Gastroesophageal sphincter (tissue), 4 donors: ENCODE measurements at regions not wholly inside any gene's neighbourhood (a gene's known extent, or its start where the extent isn't known, plus 50 kb on each side); places are given as distances from the start of the nearest gene placed in this dataset.

Experiments
- ATAC-seq: fragments of 150-250 bp; one replicate; pipeline ENCODE4 v1.9.1; 2016; ENCODE audit warnings: mild to moderate bottlenecking, moderate library complexity
- H3K27ac ChIP-seq, 4 donors: fragments of 200-600 bp; sonication (generic) in 3 of 4; 1 replicate in 3 of 4; 2 replicates in 1 of 4; pipeline ENCODE4 v1.5.1; 2016 to 2019
- H3K27me3 ChIP-seq: fragments of 200-600 bp; sonication (generic); one replicate; pipeline ENCODE4 v1.5.1; 2019
- H3K36me3 ChIP-seq, 2 donors: fragments of 200-600 bp; sonication (generic); one replicate each; pipeline ENCODE4 v1.5.1; 2019; ENCODE audit warnings: control low read depth in 1 of 2
- H3K4me1 ChIP-seq, 3 donors: fragments of 200-600 bp; sonication (generic); 1 replicate in 2 of 3; 2 replicates in 1 of 3; pipeline ENCODE4 v1.5.1; 2016 to 2019; ENCODE audit warnings: control low read depth in 2 of 3
- H3K4me3 ChIP-seq, 2 donors: fragments of 200-600 bp; sonication (generic); one replicate each; pipeline ENCODE4 v1.5.1; 2019; ENCODE audit warnings: mild to moderate bottlenecking in 1 of 2, moderate library complexity in 1 of 2
- H3K9me3 ChIP-seq, 3 donors: fragments of 200-600 bp; sonication (generic); one replicate each; pipeline ENCODE4 v1.5.1; 2017 to 2019; ENCODE audit warnings: control low read depth in 2 of 3
- CTCF ChIP-seq, 4 experiments: fragments of 200-600 bp in 2 of 4; fragments of 450-650 bp in 2 of 4; sonication (generic) in 1 of 4; IDR thresholded peaks; one replicate each; pipeline ENCODE4 v1.5.1; 2017 to 2019; ENCODE audit warnings: antibody characterized with exemption in 4 of 4, mild to moderate bottlenecking in 2 of 4, moderate library complexity in 2 of 4
- EP300 ChIP-seq: sonication (generic); formaldehyde crosslinking; IDR thresholded peaks from one replicate; pipeline ENCODE4 v1.6.1; 2017; ENCODE audit warnings: antibody characterized with exemption, mild to moderate bottlenecking
- POLR2A ChIP-seq, 2 donors: fragments of 450-650 bp; IDR thresholded peaks; one replicate each; pipeline ENCODE4 v1.6.1; 2017; ENCODE audit warnings: antibody characterized with exemption in 2 of 2, mild to moderate bottlenecking in 2 of 2, moderate library complexity in 1 of 2
- POLR2AphosphoS5 ChIP-seq: sonication (generic); formaldehyde crosslinking; IDR thresholded peaks from one replicate; pipeline ENCODE4 v1.6.1; 2017; ENCODE audit warnings: antibody characterized with exemption
- WGBS, 2 donors: methylation state at CpG; one replicate each; pipeline ENCODE4 v1.1.5; 2018; ENCODE audit warnings: low coverage in 1 of 2; 5-methylcytosine and 5-hydroxymethylcytosine counted together

DNA sequence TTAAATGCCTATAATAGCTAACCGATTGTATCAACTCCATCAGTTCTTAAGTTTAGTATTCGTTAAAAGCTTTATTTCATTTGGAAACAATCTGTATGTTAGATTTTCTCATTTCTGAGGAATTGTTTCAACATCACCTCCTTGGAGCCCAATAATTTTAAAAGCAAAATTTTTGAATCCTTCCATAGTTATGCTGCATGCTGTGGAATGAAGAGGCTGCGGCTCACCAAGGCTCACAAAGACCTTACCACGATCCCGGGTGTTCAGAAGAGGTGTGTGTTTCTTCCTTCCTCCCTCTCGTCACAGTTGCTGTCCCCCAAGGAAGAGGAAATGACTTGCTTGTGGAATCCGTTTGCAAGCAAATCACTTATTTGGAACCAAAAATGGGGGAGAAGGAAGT is 143.8 kb downstream of the FGF1 start:
- H3K27ac ChIP-seq: peak overlapping the region in 3 of 4 donors; percentile 59 to 72 (median 59)
- ATAC-seq: no peak

DNA sequence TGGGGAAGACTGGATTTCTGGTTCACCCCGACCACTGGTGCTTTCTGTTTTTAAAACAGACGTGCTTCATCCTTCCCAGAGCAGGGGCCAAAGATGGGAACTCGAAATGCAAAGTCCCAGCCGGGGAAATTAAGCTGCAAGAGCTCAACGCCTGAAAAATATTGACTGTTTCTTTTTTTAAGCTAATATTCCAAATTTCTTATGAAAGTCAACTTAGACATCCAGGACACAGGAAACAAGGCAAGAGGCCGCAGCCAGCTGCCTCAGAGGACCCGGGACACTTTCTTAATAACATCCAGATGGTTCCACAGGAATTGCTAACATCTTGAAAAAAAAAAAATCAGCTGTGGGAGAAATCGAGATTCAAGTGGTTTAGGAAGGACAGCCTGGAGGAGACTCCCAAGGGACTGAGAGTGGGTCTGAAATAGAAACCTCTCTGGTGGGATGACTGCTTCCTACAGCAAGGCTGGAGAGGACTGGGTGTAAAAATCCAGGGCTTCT is 144.9 kb downstream of the FGF1 start:
- Histone ChIP-seq H3K9me3 (no peaks in the 10 kb centered on the region), H3K27ac (peak overlapping the region; percentile 2 to 72 (median 44)), H3K4me1 (peaks cover 3 to 48% (median 15%) of the 10 kb centered on the region in 3 donors), H3K27me3 (no peaks in the 10 kb centered on the region), H3K4me3 (no peak overlapping the region), H3K36me3 (no peaks in the 10 kb centered on the region)
- peak; percentile 63 for ATAC-seq
- WGBS, 2 donors: 42 to 57% methylated on average over 8 of the region's 8 CpGs
- no peak for TF ChIP-seq CTCF (IDR thresholded peaks at IDR 0.05)
- no peak for TF ChIP-seq POLR2A (IDR thresholded peaks at IDR 0.05)
- no peak for TF ChIP-seq EP300
- TF ChIP-seq POLR2AphosphoS5: no peak

More for the DNA sequence above, 143.8 kb downstream of the FGF1 start:
- no peaks in the 10 kb centered on the region for H3K36me3 ChIP-seq
- no peak overlapping the region for H3K4me3 ChIP-seq
- WGBS, 2 donors: 71 to 95% methylated on average over 6 of the region's 7 CpGs
- TF ChIP-seq POLR2AphosphoS5 (no peak), EP300 (no peak), POLR2A (IDR thresholded peaks at IDR 0.05) (no peak), CTCF (IDR thresholded peaks at IDR 0.05) (no peak)
- H3K27me3 ChIP-seq: no peaks in the 10 kb centered on the region
- H3K4me1 ChIP-seq: peaks cover 3 to 48% (median 15%) of the 10 kb centered on the region in 3 donors
- H3K9me3 ChIP-seq: no peaks in the 10 kb centered on the region

DNA sequence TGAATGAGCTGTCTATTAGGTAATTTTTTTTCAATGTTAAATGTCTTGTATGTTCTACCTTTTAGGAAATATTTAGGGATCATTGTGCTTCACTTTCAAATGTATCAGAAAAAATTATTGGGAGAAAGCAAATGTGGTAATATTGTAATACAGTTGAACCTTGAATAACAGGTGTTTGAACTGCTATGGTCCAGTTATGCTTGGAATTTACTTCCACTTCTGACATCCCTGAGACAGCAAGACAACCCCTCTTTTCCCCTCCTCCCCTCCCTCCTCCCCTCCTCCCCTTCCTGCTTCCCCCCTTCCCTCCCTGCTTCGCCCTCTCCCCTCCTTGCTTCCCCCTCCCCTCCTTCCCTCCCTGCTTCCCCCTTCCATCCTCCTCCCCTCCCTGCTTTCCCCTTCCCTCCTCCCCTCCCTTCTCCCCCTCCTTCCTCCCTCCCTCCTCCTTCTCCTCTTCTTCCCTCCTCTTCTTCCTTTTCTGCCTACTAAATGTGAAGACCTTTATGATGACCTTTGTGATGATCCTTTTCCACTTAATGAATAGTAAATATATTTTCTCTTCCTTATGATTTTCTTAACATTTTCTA is 146.6 kb downstream of the FGF1 start:
- H3K4me1 ChIP-seq: peaks cover 3 to 39% (median 14%) of the 10 kb centered on the region in 3 donors
- H3K36me3 ChIP-seq: no peaks in the 10 kb centered on the region
- no peaks in the 10 kb centered on the region for H3K27me3 ChIP-seq
- no peak overlapping the region for H3K27ac ChIP-seq
- peaks cover 0 to 10% (median 0%) of the 10 kb centered on the region in 3 donors for H3K9me3 ChIP-seq
- no peak for ATAC-seq
- TF ChIP-seq POLR2AphosphoS5: no peak
- no peak for TF ChIP-seq EP300
- TF ChIP-seq POLR2A (IDR thresholded peaks at IDR 0.05): no peak
- TF ChIP-seq CTCF (IDR thresholded peaks at IDR 0.05): no peak
- no peak overlapping the region for H3K4me3 ChIP-seq
- WGBS, 2 donors: 67% methylated on average over 1 of the region's 1 CpG; no CpG with 5 or more reads in 1 of the 2 donors

GRCh38 chr5:142537938-142538337 is 148.0 kb downstream of the FGF1 start:
- no peak overlapping the region for H3K4me3 ChIP-seq
- no peaks in the 10 kb centered on the region for H3K27me3 ChIP-seq
- H3K36me3 ChIP-seq: no peaks in the 10 kb centered on the region
- no peak overlapping the region for H3K27ac ChIP-seq
- no peak for ATAC-seq
- H3K4me1 ChIP-seq: peaks cover 3 to 26% (median 6%) of the 10 kb centered on the region in 3 donors
- TF ChIP-seq POLR2A (IDR thresholded peaks at IDR 0.05): no peak
- TF ChIP-seq EP300: no peak
- TF ChIP-seq POLR2AphosphoS5: no peak
- no peak for TF ChIP-seq CTCF (IDR thresholded peaks at IDR 0.05)
- peaks cover 0 to 11% (median 0%) of the 10 kb centered on the region in 3 donors for H3K9me3 ChIP-seq
- 71 to 72% methylated on average over 3 of the region's 3 CpGs for WGBS, 2 donors

GRCh38 chr5:142532781-142533176 is 153.1 kb downstream of the FGF1 start:
- ATAC-seq: no peak
- H3K36me3 ChIP-seq: no peaks in the 10 kb centered on the region
- H3K27ac ChIP-seq: no peak overlapping the region
- peaks cover 0 to 11% (median 0%) of the 10 kb centered on the region in 3 donors for H3K9me3 ChIP-seq
- WGBS, 2 donors: 79 to 94% methylated on average over 2 to 3 of the region's 4 CpGs
- no peaks in the 10 kb centered on the region for H3K27me3 ChIP-seq
- TF ChIP-seq POLR2A (IDR thresholded peaks at IDR 0.05) (no peak), CTCF (IDR thresholded peaks at IDR 0.05) (no peak), EP300 (no peak), POLR2AphosphoS5 (no peak)
- no peak overlapping the region for H3K4me3 ChIP-seq
- H3K4me1 ChIP-seq: no peaks in the 10 kb centered on the region
